ENCODE measurements at regions not wholly inside any gene's neighbourhood (a gene's known extent, or its start where the extent isn't known, plus 50 kb on each side); places are given as distances from the start of the nearest gene placed in this dataset.

DNA sequence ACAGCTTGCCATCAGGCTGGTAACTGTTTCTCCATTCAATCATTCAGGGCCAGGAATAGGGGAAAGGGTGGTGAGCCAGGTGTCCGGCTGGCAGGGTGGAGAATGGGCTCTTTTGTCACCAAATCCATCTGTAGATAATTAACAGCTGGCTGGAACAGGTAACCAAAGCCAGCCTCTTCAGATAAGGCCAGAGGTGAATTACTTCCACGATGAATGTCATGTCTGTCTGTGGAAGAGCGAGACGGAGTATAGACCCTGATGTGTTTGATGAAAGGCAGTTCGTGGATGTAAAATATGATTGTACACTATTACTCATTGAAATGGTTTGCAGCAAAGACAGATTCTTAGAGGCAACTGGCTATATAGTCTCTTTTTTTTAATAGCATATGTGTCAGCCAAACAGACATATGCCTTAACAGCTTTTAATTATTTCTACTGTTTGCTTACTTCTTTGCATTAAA lies 149.8 kb downstream of the KLF6 start:
- no peak for TF ChIP-seq EZH2 (IDR thresholded peaks at IDR 0.05; ENCODE audit: borderline replicate concordance, insufficient read depth, low read depth, low read length, poor library complexity, severe bottlenecking)
- TF ChIP-seq, protein P1, sequence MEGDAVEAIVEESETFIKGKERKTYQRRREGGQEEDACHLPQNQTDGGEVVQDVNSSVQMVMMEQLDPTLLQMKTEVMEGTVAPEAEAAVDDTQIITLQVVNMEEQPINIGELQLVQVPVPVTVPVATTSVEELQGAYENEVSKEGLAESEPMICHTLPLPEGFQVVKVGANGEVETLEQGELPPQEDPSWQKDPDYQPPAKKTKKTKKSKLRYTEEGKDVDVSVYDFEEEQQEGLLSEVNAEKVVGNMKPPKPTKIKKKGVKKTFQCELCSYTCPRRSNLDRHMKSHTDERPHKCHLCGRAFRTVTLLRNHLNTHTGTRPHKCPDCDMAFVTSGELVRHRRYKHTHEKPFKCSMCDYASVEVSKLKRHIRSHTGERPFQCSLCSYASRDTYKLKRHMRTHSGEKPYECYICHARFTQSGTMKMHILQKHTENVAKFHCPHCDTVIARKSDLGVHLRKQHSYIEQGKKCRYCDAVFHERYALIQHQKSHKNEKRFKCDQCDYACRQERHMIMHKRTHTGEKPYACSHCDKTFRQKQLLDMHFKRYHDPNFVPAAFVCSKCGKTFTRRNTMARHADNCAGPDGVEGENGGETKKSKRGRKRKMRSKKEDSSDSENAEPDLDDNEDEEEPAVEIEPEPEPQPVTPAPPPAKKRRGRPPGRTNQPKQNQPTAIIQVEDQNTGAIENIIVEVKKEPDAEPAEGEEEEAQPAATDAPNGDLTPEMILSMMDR (IDR thresholded peaks at IDR 0.05): no peak

All from B cell (primary cell).